Fibroblast of lung (primary cell): ENCODE measurements at regions not wholly inside any gene's neighbourhood (a gene's known extent, or its start where the extent isn't known, plus 50 kb on each side); places are given as distances from the start of the nearest gene placed in this dataset.

Source experiments
- CTCF ChIP-seq, 2 donors: IDR thresholded peaks in 1 of 2; conservative IDR thresholded peaks in 1 of 2; 1 replicate in 1 of 2; 2 replicates in 1 of 2; pipeline ENCODE4 v1.5.1; 2011 to 2012; ENCODE audit warnings: low read length in 2 of 2, control low read depth in 1 of 2, inconsistent platforms in 1 of 2, low read depth in 1 of 2, mild to moderate bottlenecking in 1 of 2
- EZH2 ChIP-seq: IDR thresholded peaks from 2 replicates; pipeline ENCODE4 v1.5.1; 2012; ENCODE audit warnings: low read length, control low read depth, mild to moderate bottlenecking; ENCODE audit errors: missing control alignments

GRCh38 chr5:147052519-147052918 is 174.0 kb upstream of the PPP2R2B start:
- TF ChIP-seq CTCF (conservative IDR thresholded peaks at IDR 0.05 in 1 of 2, IDR thresholded peaks at IDR 0.05 in 1 of 2; ENCODE audit: low read depth in 1 of 2, low read length in 2 of 2) (no peak), EZH2 (no peak)
